Neuron (in vitro differentiated cells): ENCODE measurements at regions not wholly inside any gene's neighbourhood (a gene's known extent, or its start where the extent isn't known, plus 50 kb on each side); places are given as distances from the start of the nearest gene placed in this dataset.

ENCODE experiments used
- H2AFZ ChIP-seq: one replicate; pipeline ENCODE4 v1.6.1; 2013; ENCODE audit warnings: low read depth, mild to moderate bottlenecking, inconsistent platforms, low read length, moderate library complexity
- H3K27me3 ChIP-seq: one replicate; pipeline ENCODE4 v1.6.1; 2013; ENCODE audit warnings: low read length; ENCODE audit not compliant: insufficient read depth
- H3K36me3 ChIP-seq: one replicate; pipeline ENCODE4 v1.6.1; 2013; ENCODE audit warnings: low read length; ENCODE audit not compliant: insufficient read depth
- H3K4me1 ChIP-seq: one replicate; pipeline ENCODE4 v1.6.1; 2013; ENCODE audit warnings: low read length; ENCODE audit not compliant: insufficient read depth
- H3K4me3 ChIP-seq: 2 replicates; pipeline ENCODE4 v1.5.1; 2013; ENCODE audit warnings: mild to moderate bottlenecking, low read length, moderate library complexity
- H3K9me3 ChIP-seq: one replicate; pipeline ENCODE4 v1.6.1; 2013; ENCODE audit warnings: low read length

GRCh38 chr21:24123785-24124184 lies 1483.5 kb downstream of the MRPL39 start:
- Histone ChIP-seq H3K27me3 (no peaks in the 10 kb centered on the region), H3K4me1 (no peaks in the 10 kb centered on the region), H3K9me3 (no peaks in the 10 kb centered on the region), H2AFZ (no peak overlapping the region), H3K4me3 (no peak overlapping the region), H3K36me3 (no peaks in the 10 kb centered on the region)

- Histone ChIP-seq H3K4me1 (no peaks in the 10 kb centered on the region), H3K9me3 (no peaks in the 10 kb centered on the region), H3K36me3 (no peaks in the 10 kb centered on the region), H2AFZ (no peak overlapping the region), H3K27me3 (no peaks in the 10 kb centered on the region), H3K4me3 (no peak overlapping the region)
These were observed 1488.4 kb downstream of the MRPL39 start for GRCh38 chr21:24118738-24119459.

GRCh38 chr21:24115141-24115540 lies 1492.1 kb downstream of the MRPL39 start:
- Histone ChIP-seq H3K4me1 (no peaks in the 10 kb centered on the region), H3K4me3 (no peak overlapping the region), H3K27me3 (no peaks in the 10 kb centered on the region), H2AFZ (no peak overlapping the region), H3K9me3 (no peaks in the 10 kb centered on the region), H3K36me3 (no peaks in the 10 kb centered on the region)

- Histone ChIP-seq H3K4me1 (no peaks in the 10 kb centered on the region), H3K36me3 (no peaks in the 10 kb centered on the region), H3K27me3 (no peaks in the 10 kb centered on the region)
These were observed 1495.3 kb downstream of the MRPL39 start for GRCh38 chr21:24112020-24112419.

GRCh38 chr21:24110846-24111245 lies 1496.4 kb downstream of the MRPL39 start:
- Histone ChIP-seq H2AFZ (no peak overlapping the region), H3K9me3 (no peaks in the 10 kb centered on the region), H3K27me3 (no peaks in the 10 kb centered on the region), H3K4me3 (no peak overlapping the region), H3K4me1 (no peaks in the 10 kb centered on the region), H3K36me3 (no peaks in the 10 kb centered on the region)

More at GRCh38 chr21:24112020-24112419, 1495.3 kb downstream of the MRPL39 start:
- no peak overlapping the region for H2AFZ ChIP-seq
- no peak overlapping the region for H3K4me3 ChIP-seq
- no peaks in the 10 kb centered on the region for H3K9me3 ChIP-seq

GRCh38 chr21:24097181-24097580 lies 1510.1 kb downstream of the MRPL39 start:
- Histone ChIP-seq H3K4me1 (no peaks in the 10 kb centered on the region), H3K27me3 (no peaks in the 10 kb centered on the region), H3K4me3 (no peak overlapping the region), H3K9me3 (no peaks in the 10 kb centered on the region), H3K36me3 (no peaks in the 10 kb centered on the region), H2AFZ (no peak overlapping the region)

- H3K4me1 ChIP-seq, result no peaks in the 10 kb centered on the region
- no peak overlapping the region for H3K4me3 ChIP-seq
- no peaks in the 10 kb centered on the region for H3K27me3 ChIP-seq
These were observed 1510.6 kb downstream of the MRPL39 start for GRCh38 chr21:24096651-24097050.

GRCh38 chr21:24093032-24093431 lies 1514.2 kb downstream of the MRPL39 start:
- Histone ChIP-seq H3K4me1 (no peaks in the 10 kb centered on the region), H3K27me3 (no peaks in the 10 kb centered on the region), H3K36me3 (no peaks in the 10 kb centered on the region), H3K4me3 (no peak overlapping the region), H2AFZ (no peak overlapping the region), H3K9me3 (no peaks in the 10 kb centered on the region)

More at GRCh38 chr21:24096651-24097050, 1510.6 kb downstream of the MRPL39 start:
- Histone ChIP-seq H3K36me3 (no peaks in the 10 kb centered on the region), H3K9me3 (no peaks in the 10 kb centered on the region), H2AFZ (no peak overlapping the region)

GRCh38 chr21:24076179-24076578 lies 1531.1 kb downstream of the MRPL39 start:
- H3K9me3 ChIP-seq, result no peaks in the 10 kb centered on the region
- H3K36me3 ChIP-seq, result no peaks in the 10 kb centered on the region
- no peaks in the 10 kb centered on the region for H3K27me3 ChIP-seq
- H3K4me1 ChIP-seq, result no peaks in the 10 kb centered on the region
- H2AFZ ChIP-seq, result no peak overlapping the region
- H3K4me3 ChIP-seq, result no peak overlapping the region

GRCh38 chr21:24055696-24056095 lies 1551.6 kb downstream of the MRPL39 start:
- Histone ChIP-seq H3K4me3 (no peak overlapping the region), H3K4me1 (no peaks in the 10 kb centered on the region), H3K9me3 (no peaks in the 10 kb centered on the region), H2AFZ (no peak overlapping the region), H3K36me3 (no peaks in the 10 kb centered on the region), H3K27me3 (no peaks in the 10 kb centered on the region)

- no peak overlapping the region for H2AFZ ChIP-seq
- no peaks in the 10 kb centered on the region for H3K36me3 ChIP-seq
- no peaks in the 10 kb centered on the region for H3K9me3 ChIP-seq
- no peaks in the 10 kb centered on the region for H3K27me3 ChIP-seq
- H3K4me1 ChIP-seq, result no peaks in the 10 kb centered on the region
- H3K4me3 ChIP-seq, result no peak overlapping the region
These were observed 1557.0 kb downstream of the MRPL39 start for GRCh38 chr21:24050231-24050630.

GRCh38 chr21:24046829-24047443 lies 1560.3 kb downstream of the MRPL39 start:
- H2AFZ ChIP-seq, result no peak overlapping the region
- no peaks in the 10 kb centered on the region for H3K36me3 ChIP-seq
- H3K9me3 ChIP-seq, result no peaks in the 10 kb centered on the region
- no peaks in the 10 kb centered on the region for H3K4me1 ChIP-seq
- no peak overlapping the region for H3K4me3 ChIP-seq
- no peaks in the 10 kb centered on the region for H3K27me3 ChIP-seq

- Histone ChIP-seq H3K36me3 (no peaks in the 10 kb centered on the region), H3K4me1 (no peaks in the 10 kb centered on the region), H3K27me3 (no peaks in the 10 kb centered on the region), H3K9me3 (no peaks in the 10 kb centered on the region), H2AFZ (no peak overlapping the region), H3K4me3 (no peak overlapping the region)
These were observed 1561.5 kb downstream of the MRPL39 start for GRCh38 chr21:24045775-24046215.
